ENCODE measurements at regions not wholly inside any gene's neighbourhood (a gene's known extent, or its start where the extent isn't known, plus 50 kb on each side); places are given as distances from the start of the nearest gene placed in this dataset.
"Not testable (repeated sequence)": the region's sequence is repeated elsewhere in the genome, so short reads cannot be mapped to it uniquely, and the experiment has no call there.

DNA sequence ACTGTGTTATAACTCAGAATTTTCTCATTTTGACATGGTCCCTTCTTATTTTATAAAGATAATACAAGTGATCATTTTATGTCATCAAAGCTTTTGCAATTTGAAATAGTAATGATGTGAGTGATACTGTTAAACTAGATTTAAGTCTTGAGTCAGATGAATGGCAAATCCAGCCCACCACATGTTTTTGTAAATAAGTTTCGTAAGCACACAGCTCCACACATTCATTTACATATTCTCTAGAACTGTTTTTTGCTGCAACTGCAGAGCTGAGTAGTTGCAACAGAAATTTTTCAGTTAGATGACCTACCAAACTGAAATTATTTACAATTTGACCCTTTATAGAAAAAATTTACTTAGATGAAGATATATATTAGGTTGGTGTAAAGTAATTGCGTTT is 108.1 kb downstream of the CDRT15L2 start:
- TF ChIP-seq, protein P1, sequence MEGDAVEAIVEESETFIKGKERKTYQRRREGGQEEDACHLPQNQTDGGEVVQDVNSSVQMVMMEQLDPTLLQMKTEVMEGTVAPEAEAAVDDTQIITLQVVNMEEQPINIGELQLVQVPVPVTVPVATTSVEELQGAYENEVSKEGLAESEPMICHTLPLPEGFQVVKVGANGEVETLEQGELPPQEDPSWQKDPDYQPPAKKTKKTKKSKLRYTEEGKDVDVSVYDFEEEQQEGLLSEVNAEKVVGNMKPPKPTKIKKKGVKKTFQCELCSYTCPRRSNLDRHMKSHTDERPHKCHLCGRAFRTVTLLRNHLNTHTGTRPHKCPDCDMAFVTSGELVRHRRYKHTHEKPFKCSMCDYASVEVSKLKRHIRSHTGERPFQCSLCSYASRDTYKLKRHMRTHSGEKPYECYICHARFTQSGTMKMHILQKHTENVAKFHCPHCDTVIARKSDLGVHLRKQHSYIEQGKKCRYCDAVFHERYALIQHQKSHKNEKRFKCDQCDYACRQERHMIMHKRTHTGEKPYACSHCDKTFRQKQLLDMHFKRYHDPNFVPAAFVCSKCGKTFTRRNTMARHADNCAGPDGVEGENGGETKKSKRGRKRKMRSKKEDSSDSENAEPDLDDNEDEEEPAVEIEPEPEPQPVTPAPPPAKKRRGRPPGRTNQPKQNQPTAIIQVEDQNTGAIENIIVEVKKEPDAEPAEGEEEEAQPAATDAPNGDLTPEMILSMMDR (IDR thresholded peaks at IDR 0.05), result not testable (repeated sequence)
- TF ChIP-seq POLR2A, POLR2AphosphoS5 (IDR thresholded peaks at IDR 0.05): not testable (repeated sequence)

Measured in breast epithelium (tissue), 3 donors.